ENCODE measurements at regions not wholly inside any gene's neighbourhood (a gene's known extent, or its start where the extent isn't known, plus 50 kb on each side); places are given as distances from the start of the nearest gene placed in this dataset.

GRCh38 chr4:32119907-32120306 is 1399.7 kb downstream of the PCDH7 start:
- no peak for TF ChIP-seq CTCF (IDR thresholded peaks at IDR 0.05; ENCODE audit: low read depth, low read length, missing control alignments)
- DNase-seq (ENCODE audit: extremely low read depth, low read depth): no peak
- no peak overlapping the region for H3K4me3 ChIP-seq (replicated peaks; ENCODE audit: low read depth, low read length)

GRCh38 chr4:32128549-32128948 is 1408.4 kb downstream of the PCDH7 start:
- TF ChIP-seq CTCF (IDR thresholded peaks at IDR 0.05; ENCODE audit: low read depth, low read length, missing control alignments): no peak
- no peak overlapping the region for H3K4me3 ChIP-seq (replicated peaks; ENCODE audit: low read depth, low read length)
- DNase-seq (ENCODE audit: extremely low read depth, low read depth): no peak

GRCh38 chr4:32129967-32130366 is 1409.8 kb downstream of the PCDH7 start:
- DNase-seq (ENCODE audit: extremely low read depth, low read depth): no peak

GRCh38 chr4:32133141-32133540 is 1413.0 kb downstream of the PCDH7 start:
- TF ChIP-seq CTCF (IDR thresholded peaks at IDR 0.05; ENCODE audit: low read depth, low read length, missing control alignments): no peak

More at GRCh38 chr4:32129967-32130366, 1409.8 kb downstream of the PCDH7 start:
- no peak for TF ChIP-seq CTCF (IDR thresholded peaks at IDR 0.05; ENCODE audit: low read depth, low read length, missing control alignments)
- H3K4me3 ChIP-seq (replicated peaks; ENCODE audit: low read depth, low read length): no peak overlapping the region

GRCh38 chr4:32133734-32134133 is 1413.6 kb downstream of the PCDH7 start:
- TF ChIP-seq CTCF (IDR thresholded peaks at IDR 0.05; ENCODE audit: low read depth, low read length, missing control alignments): no peak
- no peak overlapping the region for H3K4me3 ChIP-seq (replicated peaks; ENCODE audit: low read depth, low read length)
- no peak for DNase-seq (ENCODE audit: extremely low read depth, low read depth)

More at GRCh38 chr4:32133141-32133540, 1413.0 kb downstream of the PCDH7 start:
- DNase-seq (ENCODE audit: extremely low read depth, low read depth): no peak
- H3K4me3 ChIP-seq (replicated peaks; ENCODE audit: low read depth, low read length): no peak overlapping the region

- no peak overlapping the region for H3K4me3 ChIP-seq (replicated peaks; ENCODE audit: low read depth, low read length)
- TF ChIP-seq CTCF (IDR thresholded peaks at IDR 0.05; ENCODE audit: low read depth, low read length, missing control alignments): no peak
- no peak for DNase-seq (ENCODE audit: extremely low read depth, low read depth)
Observed at GRCh38 chr4:32135642-32136041, 1415.5 kb downstream of the PCDH7 start.

GRCh38 chr4:32136081-32136787 is 1416.1 kb downstream of the PCDH7 start:
- H3K4me3 ChIP-seq (replicated peaks; ENCODE audit: low read depth, low read length): no peak overlapping the region
- DNase-seq (ENCODE audit: extremely low read depth, low read depth): no peak
- TF ChIP-seq CTCF (IDR thresholded peaks at IDR 0.05; ENCODE audit: low read depth, low read length, missing control alignments): no peak

Data from HFF-Myc (cell line).